Activated effector memory CD4-positive, alpha-beta T cell treated with anti-CD3 and anti-CD28 coated beads, Interleukin-2, amount 50 U/mL, for 16 hours (primary cell): ENCODE measurements at regions not wholly inside any gene's neighbourhood (a gene's known extent, or its start where the extent isn't known, plus 50 kb on each side); places are given as distances from the start of the nearest gene placed in this dataset.
"Not testable (repeated sequence)": the region's sequence is repeated elsewhere in the genome, so short reads cannot be mapped to it uniquely, and the experiment has no call there.

ENCODE experiments used
- DNase-seq: peaks from one replicate; pipeline ENCODE4 v3.0.0-alpha.2; 2020

GRCh38 chr13:57784633-57785032 is 153.1 kb downstream of the PCDH17 start:
- DNase-seq: no peak

- DNase-seq: peak; percentile 55
Measured at GRCh38 chr13:57787058-57787791, 155.7 kb downstream of the PCDH17 start.

GRCh38 chr13:57799624-57800023 is 168.1 kb downstream of the PCDH17 start:
- no peak for DNase-seq

- no peak for DNase-seq
Measured at GRCh38 chr13:57813651-57814050, 182.1 kb downstream of the PCDH17 start.

GRCh38 chr13:57815600-57815999 is 184.1 kb downstream of the PCDH17 start:
- DNase-seq: no peak

GRCh38 chr13:57820924-57821323 is 189.4 kb downstream of the PCDH17 start:
- DNase-seq: no peak

- DNase-seq: no peak
Measured at GRCh38 chr13:57823704-57824103, 192.2 kb downstream of the PCDH17 start.

GRCh38 chr13:57824121-57824520 is 192.6 kb downstream of the PCDH17 start:
- DNase-seq: no peak

GRCh38 chr13:57825066-57825465 is 193.5 kb downstream of the PCDH17 start:
- DNase-seq: no peak

- no peak for DNase-seq
Measured at GRCh38 chr13:57829496-57829895, 198.0 kb downstream of the PCDH17 start.

GRCh38 chr13:57832187-57832586 is 200.6 kb downstream of the PCDH17 start:
- no peak for DNase-seq

GRCh38 chr13:57837801-57838200 is 206.3 kb downstream of the PCDH17 start:
- no peak for DNase-seq

- DNase-seq: no peak
Measured at GRCh38 chr13:57843521-57843920, 212.0 kb downstream of the PCDH17 start.

- no peak for DNase-seq
Measured at GRCh38 chr13:57846600-57847173, 215.1 kb downstream of the PCDH17 start.

GRCh38 chr13:57857945-57858344 is 226.4 kb downstream of the PCDH17 start:
- no peak for DNase-seq

- no peak for DNase-seq
Measured at GRCh38 chr13:57858376-57858775, 226.8 kb downstream of the PCDH17 start.

- no peak for DNase-seq
Measured at GRCh38 chr13:57862879-57863278, 231.3 kb downstream of the PCDH17 start.

- no peak for DNase-seq
Measured at GRCh38 chr13:57865600-57866294, 234.2 kb downstream of the PCDH17 start.

GRCh38 chr13:57874530-57874929 is 243.0 kb downstream of the PCDH17 start:
- DNase-seq: no peak

GRCh38 chr13:57877601-57878000 is 246.1 kb downstream of the PCDH17 start:
- no peak for DNase-seq

- DNase-seq: no peak
Measured at GRCh38 chr13:57878291-57878690, 246.7 kb downstream of the PCDH17 start.

GRCh38 chr13:57897225-57897624 is 265.7 kb downstream of the PCDH17 start:
- no peak for DNase-seq

GRCh38 chr13:57899096-57899495 is 267.6 kb downstream of the PCDH17 start:
- DNase-seq: no peak

- DNase-seq: not testable (repeated sequence)
Measured at GRCh38 chr13:57909833-57910232, 278.3 kb downstream of the PCDH17 start.
